Skin of body (tissue), 1 donor: ENCODE measurements at regions not wholly inside any gene's neighbourhood (a gene's known extent, or its start where the extent isn't known, plus 50 kb on each side); places are given as distances from the start of the nearest gene placed in this dataset.
"Not testable (repeated sequence)": the region's sequence is repeated elsewhere in the genome, so short reads cannot be mapped to it uniquely, and the experiment has no call there.

ENCODE experiments used
- DNase-seq: peaks from one replicate; lab custom pipeline; 2025; lab: John Stamatoyannopoulos, UW

GRCh38 chr2:16763493-16763899, 97.9 kb upstream of the CYRIA start:
- DNase-seq, result no peak

GRCh38 chr2:16763056-16763455, 97.4 kb upstream of the CYRIA start:
- DNase-seq, result no peak

GRCh38 chr2:16760426-16760825, 94.8 kb upstream of the CYRIA start:
- no peak for DNase-seq

GRCh38 chr2:16756831-16757644, 91.4 kb upstream of the CYRIA start:
- DNase-seq, result peak; percentile 72

- DNase-seq, result peak; percentile 19
These were observed 89.8 kb upstream of the CYRIA start for GRCh38 chr2:16755442-16755841.

GRCh38 chr2:16753025-16753424, 87.4 kb upstream of the CYRIA start:
- DNase-seq, result not testable (repeated sequence)

GRCh38 chr2:16750925-16751214, 85.2 kb upstream of the CYRIA start:
- not testable (repeated sequence) for DNase-seq

- no peak for DNase-seq
These were observed 84.7 kb upstream of the CYRIA start for GRCh38 chr2:16750175-16750924.

- not testable (repeated sequence) for DNase-seq
These were observed 83.1 kb upstream of the CYRIA start for GRCh38 chr2:16748511-16749266.

GRCh38 chr2:16747689-16748088, 82.1 kb upstream of the CYRIA start:
- no peak for DNase-seq

- DNase-seq, result no peak
These were observed 81.6 kb upstream of the CYRIA start for GRCh38 chr2:16747257-16747656.

GRCh38 chr2:16746833-16747232, 81.2 kb upstream of the CYRIA start:
- no peak for DNase-seq

- DNase-seq, result no peak
These were observed 80.7 kb upstream of the CYRIA start for GRCh38 chr2:16746329-16746728.

- no peak for DNase-seq
These were observed 79.8 kb upstream of the CYRIA start for GRCh38 chr2:16745466-16745865.

- no peak for DNase-seq
These were observed 78.9 kb upstream of the CYRIA start for GRCh38 chr2:16744521-16744920.

- no peak for DNase-seq
These were observed 76.4 kb upstream of the CYRIA start for GRCh38 chr2:16742026-16742425.

- DNase-seq, result no peak
These were observed 75.9 kb upstream of the CYRIA start for GRCh38 chr2:16741498-16741897.

- DNase-seq, result no peak
These were observed 74.3 kb upstream of the CYRIA start for GRCh38 chr2:16739778-16740581.

GRCh38 chr2:16738361-16739225, 73.0 kb upstream of the CYRIA start:
- no peak for DNase-seq

GRCh38 chr2:16737812-16738211, 72.2 kb upstream of the CYRIA start:
- DNase-seq, result no peak
